Pons (tissue), 1 donor: ENCODE measurements at regions not wholly inside any gene's neighbourhood (a gene's known extent, or its start where the extent isn't known, plus 50 kb on each side); places are given as distances from the start of the nearest gene placed in this dataset.
"Not testable (repeated sequence)": the region's sequence is repeated elsewhere in the genome, so short reads cannot be mapped to it uniquely, and the experiment has no call there.

Source experiments
- DNase-seq: peaks from one replicate; pipeline ENCODE4 v3.0.0-alpha.2; 2016; ENCODE audit warnings: low spot score

DNA sequence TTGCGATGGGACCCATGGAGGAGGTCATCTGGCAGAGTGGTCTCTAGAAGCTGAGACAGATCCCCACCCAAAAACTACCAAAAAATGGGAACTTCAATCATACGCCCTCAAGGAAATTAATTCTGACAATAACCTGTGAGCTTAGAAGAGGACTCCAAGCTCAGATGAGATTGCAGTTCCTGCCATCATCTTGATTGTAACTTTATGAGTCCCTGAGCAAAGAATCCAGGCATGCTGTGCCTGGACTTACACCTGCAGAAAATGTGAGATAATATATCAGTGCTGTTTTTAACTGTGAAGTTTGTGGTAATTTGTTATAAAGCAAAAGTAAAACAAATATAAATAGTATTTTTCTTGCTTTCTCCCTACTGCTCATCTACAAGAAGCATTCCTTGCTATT, 299.6 kb upstream of the MBL2 start:
- no peak for DNase-seq

GRCh38 chr10:53071505-53072125, 299.0 kb upstream of the MBL2 start:
- DNase-seq: no peak

- no peak for DNase-seq
These were observed 296.4 kb upstream of the MBL2 start for GRCh38 chr10:53069013-53069412.

GRCh38 chr10:53064614-53065013, 292.0 kb upstream of the MBL2 start:
- no peak for DNase-seq

DNA sequence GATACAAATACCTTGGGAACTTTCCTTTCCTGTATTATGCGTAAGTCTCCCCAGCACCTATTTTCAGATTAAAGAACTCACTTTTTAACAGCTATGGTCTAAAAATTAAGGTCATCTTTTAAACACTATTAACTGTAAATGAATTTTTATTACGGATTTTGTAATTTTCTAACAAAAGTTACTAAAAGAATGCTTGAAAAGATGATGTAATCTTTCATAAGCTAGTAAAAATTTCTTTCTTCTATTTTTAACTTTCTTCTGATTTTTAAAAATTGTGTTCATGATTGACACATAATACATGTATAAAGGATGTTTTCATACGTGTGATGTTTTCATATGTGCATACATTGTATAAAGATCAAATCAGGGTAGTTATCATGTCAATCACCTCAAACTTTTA, 291.2 kb upstream of the MBL2 start:
- no peak for DNase-seq

DNA sequence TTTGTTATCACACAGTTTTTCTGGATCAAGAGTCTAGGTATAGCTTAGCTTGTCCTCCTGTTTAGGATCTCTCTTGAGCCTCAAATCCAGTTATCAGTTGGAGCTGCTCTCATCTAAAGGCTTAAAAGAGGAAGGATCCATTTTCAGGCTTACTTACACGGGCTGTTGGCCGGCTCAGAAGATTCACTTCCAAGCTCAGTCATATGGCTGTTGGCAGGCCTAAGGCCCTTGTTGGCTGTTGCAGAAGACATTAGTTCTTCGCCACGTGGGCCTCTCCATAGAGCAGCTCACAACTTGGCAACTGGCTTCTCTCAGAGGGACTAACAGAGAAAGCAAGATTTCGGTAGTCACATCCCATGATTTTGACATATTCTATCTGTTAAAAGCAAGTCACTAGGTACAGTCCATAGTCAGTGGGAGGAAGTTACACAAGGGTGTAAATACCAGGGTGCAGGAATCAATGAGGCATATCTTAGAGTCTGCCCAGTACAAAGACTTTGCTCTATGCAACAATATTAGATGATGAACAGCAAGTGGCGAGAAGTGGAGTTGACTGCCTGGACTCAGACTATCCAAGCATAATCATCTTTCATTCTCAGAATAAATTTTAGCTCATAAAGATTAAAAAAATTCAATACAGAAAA, 280.1 kb upstream of the MBL2 start:
- no peak for DNase-seq

DNA sequence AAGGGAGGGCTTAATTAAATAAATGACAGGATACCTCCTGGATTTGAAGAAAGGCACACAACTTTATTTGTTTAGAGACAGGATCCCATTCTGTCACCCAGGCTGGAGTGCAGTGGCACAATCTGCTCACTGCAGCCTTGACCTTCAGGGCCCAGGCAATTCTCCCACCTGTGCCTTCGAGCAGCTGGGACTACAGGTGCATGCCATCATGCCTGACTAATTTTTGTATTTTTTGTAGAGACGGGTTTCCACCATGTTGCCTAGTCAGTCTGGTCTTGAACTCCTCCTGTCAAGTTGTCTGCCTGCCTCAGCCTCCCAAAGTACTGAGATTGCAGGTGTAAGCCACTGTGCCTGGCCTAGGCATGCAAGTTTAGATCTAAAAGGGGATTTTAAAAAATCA, 272.7 kb upstream of the MBL2 start:
- no peak for DNase-seq

DNA sequence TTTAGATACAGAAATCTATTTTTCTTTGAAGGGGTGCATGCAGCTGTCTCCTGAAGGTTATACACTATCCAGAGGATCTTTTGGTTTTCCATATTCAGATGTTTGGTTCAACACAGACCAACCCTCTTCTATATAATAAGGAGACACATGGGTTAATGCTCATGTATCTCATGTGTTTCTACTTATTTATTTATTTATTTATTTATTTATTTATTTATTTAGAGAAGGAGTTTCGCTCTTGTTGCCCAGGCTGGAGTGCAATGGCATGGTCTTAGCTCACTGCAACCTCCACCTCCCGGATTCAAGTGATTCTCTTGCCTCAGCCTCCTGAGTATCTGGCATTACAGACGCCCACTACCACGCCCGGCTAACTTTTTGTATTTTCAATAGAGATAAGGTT, 263.2 kb upstream of the MBL2 start:
- DNase-seq: not testable (repeated sequence)

DNA sequence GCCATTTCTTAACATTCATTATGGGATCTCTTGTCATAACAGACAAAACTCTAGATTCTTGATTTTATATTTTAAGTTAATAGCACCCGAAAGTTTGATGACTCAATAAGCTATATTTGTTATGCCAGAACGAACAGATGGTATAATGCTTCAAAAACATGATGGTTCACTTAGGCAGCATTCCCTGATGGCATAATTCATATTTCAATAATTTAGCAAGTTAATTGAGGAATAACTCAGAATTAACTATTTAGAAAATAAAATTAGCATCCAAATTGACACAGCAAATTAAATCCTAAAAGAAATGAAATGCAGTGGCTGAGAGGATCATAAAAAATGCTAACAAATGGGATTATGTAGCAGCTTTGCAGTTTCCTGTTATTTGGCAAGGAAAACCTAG, 260.8 kb upstream of the MBL2 start:
- DNase-seq: no peak

DNA sequence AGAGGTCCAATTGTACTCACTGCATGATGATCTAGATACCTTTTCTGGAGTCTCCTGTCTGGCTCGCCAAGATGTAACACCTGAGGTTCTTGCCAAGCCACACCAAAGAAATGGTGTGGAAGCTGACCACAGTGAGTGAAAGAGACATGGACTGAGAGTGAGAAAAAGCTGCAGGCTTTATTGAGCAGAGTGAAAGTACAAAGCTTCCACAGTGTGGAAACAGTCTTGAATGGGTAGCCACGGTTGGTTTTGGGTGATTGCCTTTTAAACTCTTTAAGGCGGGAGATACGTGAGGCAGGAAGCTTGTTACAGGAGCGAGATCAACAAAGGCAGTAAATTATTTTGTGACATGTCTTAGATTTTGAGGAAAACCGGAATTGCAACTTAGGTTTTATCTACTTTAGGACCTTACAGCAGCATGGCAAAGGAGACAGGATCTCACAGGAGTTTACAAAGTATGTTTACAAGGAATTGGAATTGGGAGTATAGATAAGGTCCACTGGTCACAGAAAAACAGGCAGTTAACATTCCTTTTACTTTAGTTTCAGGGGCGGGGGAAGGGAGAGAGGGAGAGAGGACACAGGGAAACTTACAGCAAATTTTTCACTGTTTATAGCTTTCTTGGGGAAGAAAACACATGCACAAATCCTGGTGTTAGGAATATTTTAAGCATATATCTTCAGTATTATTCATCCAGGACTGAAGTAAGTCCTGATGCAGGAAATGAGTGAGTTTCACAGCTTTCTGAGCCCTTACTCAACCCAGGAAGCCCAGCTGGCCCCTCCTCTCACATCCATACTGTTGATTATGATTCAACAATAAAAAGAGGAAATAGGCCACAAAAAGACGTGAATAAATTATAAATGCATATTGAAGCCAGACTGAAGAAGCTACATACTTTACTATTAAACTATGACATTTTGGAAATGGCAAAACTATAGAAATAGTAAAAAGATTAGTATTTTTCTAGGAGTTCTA, 257.6 kb upstream of the MBL2 start:
- DNase-seq: not testable (repeated sequence)

DNA sequence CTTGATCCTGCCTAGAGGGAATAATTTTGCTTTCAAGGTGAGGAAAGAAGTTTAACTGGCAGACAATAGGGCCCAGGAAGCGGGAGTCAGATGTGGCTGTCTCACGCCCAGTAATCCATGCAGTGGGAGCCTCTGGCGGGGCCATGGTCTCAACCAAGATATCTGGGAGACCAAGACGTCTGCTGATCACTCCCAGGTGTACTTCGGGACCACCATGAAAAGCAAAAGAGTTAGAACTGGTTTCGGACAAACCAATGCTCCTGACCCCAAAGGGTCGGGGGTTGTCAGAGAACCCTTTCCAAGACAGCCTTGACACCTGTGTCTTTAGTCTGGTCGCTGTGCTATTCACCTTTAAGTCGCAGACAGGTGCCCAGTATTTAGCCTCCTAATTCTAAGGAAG, 256.9 kb upstream of the MBL2 start:
- DNase-seq: no peak

- DNase-seq: not testable (repeated sequence)
These were observed 253.2 kb upstream of the MBL2 start for GRCh38 chr10:53025765-53026164.

- DNase-seq: no peak
These were observed 252.7 kb upstream of the MBL2 start for GRCh38 chr10:53025172-53025711.

- DNase-seq: no peak
These were observed 250.8 kb upstream of the MBL2 start for GRCh38 chr10:53023411-53023810.

GRCh38 chr10:53022611-53023088, 250.1 kb upstream of the MBL2 start:
- no peak for DNase-seq

DNA sequence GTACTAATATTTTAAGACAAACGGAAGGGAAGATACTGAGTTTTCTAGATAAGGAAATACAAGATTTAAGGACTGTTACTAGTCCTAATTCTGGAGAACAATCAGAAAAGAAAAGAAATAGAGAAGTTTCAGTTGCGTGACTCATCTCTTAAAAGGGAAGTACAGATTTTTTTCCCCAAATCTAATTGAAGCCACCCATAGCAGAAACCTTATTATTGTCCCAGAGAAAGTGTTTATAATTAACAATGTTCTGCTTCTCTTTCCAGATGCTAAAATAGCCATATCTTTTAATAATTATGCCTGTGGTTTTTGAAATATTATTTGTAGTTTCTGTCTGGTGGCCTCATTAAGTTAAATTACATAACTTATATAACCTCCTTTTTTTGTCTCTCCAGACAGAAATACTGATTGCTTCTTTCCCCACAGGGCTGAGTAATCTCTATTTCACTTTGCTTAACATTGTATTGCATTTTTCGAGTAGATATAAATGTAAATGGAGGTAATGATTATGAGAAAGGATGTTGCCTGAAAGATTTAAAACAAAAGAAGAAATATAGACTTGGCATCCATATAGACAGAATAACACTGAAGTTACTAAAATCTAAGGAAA, 240.7 kb upstream of the MBL2 start:
- DNase-seq: peak; percentile 53

DNA sequence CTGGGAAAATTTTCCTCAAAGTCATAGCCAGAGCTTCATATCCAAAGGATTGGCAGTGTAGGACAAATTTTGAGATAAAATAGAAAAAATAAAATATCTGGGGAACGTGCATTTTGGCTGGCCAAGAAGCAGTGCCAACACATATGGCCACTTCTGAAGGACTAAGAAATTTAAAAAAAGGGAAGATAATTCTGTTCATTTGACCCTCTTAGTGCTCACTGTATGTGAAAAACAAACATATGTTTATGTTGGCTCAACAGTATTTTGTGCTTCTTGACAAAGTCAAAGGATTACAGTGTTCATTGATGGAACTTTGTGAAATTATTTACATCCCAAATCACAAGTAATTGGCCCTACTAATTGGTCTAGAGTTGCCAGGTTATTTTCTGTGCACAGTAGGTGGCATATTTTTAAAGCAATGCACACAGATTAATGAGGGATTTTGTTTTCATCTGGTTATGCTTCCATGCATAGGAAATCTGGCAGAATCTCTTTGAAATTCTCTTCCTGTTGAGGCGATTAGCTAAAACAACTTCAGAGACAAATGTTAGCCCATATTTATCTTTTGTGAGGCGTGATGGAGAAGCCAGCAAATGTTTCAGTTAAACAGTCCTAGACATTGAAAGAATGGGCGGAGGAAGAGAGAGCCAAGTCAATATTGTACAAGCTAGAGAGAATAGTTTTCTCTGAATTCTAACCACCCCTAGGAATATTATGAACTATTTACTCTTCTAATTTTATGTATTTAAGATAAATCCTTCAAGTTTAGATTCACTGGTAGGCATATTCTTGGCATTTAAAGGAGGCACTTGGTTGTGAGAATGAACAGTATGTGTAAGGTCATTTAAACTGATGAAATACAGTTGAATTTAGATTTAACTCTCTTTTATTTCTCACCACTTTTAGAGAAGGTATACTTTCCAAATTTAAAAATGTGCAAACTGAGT, 237.7 kb upstream of the MBL2 start:
- DNase-seq: no peak

- DNase-seq: no peak
These were observed 234.9 kb upstream of the MBL2 start for GRCh38 chr10:53007527-53007842.

DNA sequence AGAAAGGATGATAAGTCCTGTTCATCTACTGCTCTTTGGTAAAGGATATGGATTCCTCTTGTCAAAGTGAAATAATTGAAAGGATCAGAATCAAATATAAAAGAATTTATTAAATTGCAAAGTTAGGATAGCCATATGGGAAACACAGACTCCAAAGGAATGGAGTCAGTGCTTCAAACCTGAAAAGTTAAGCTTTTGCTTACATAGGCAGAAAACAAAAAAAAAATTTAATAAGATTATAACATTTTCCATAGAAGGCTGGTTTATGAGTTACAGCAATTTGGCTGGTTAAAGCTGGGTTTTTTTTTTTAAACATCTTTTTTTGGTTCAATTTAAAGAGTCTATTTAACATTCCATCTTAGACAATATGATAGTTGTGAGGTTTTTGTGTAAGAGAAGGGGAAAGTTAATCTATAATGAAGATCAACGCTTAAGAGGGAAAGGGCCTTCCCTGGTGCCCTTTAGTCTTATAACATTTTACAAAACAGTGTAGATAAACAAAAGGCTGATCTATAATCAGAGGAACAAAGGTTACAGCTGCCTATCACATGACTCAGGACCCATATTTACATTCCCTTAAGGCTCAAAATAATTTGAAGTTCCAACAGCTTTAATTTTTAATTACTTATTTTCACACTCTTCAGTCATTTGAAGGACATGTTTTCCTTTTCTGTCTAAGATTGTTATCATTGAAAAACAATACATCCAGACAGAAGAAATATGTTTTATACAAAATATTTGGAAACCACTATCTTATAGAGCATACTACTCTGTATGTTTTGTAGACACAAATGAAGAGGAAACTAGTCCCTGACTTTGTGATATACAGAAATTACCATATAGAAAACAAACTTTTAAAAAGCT, 234.3 kb upstream of the MBL2 start:
- no peak for DNase-seq
